ENCODE measurements at regions not wholly inside any gene's neighbourhood (a gene's known extent, or its start where the extent isn't known, plus 50 kb on each side); places are given as distances from the start of the nearest gene placed in this dataset.

DNA sequence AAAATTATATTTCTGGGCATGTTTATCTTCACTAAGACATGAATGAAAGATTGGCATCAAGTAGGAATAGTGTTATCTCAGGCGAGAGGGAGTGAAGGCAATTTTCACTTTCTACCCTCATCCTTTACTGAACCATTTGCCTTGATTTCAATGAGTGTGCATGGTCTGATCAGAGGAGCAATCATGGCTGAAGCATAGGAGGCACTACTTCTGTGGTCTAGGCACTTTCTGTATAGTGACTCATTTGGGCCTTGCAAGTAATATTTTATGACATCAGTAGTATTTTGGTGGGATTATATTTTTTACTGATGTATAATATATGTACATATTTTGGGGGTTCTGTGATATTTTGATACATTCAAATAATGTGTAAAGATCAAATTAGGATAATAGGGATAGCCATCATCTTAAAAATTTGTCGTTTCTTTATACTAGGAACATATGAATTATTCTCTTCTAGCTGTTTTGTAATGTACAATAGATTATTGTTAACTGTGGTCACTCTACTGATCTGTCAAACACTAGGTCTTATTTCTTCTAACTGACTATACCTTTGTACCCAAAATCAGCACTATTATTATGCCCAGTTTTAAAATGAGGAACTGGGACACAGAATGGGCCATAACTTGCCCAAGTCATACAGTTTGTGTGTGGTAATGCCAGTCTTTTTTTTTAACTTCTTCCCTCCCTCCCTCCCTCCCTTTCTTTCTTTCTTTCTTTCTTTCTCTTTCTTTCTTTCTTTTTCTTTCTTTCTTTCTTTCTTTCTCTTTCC lies 101.9 kb downstream of the RAB11FIP2 start:
- Histone ChIP-seq H2AFZ (ENCODE audit: insufficient read depth, low read depth, low read length, poor library complexity, severe bottlenecking) (no peak overlapping the region), H3K79me2 (ENCODE audit: insufficient read depth, low read length) (no peaks in the 10 kb centered on the region), H3K4me2 (replicated peaks; ENCODE audit: extremely low read depth, low read length, poor library complexity, severe bottlenecking) (no peak overlapping the region), H3K36me3 (replicated peaks in 1 of 2; ENCODE audit: control insufficient read depth in 1 of 2, insufficient read depth in 2 of 2, low read length in 2 of 2) (no peaks in the 10 kb centered on the region), H3K27ac (ENCODE audit: low read depth in 1 of 2, low read length in 2 of 2) (no peak overlapping the region), H3K4me3 (replicated peaks in 1 of 3; ENCODE audit: low read depth in 2 of 3, low read length in 3 of 3) (no peak overlapping the region), H3K4me1 (ENCODE audit: control insufficient read depth in 1 of 2, insufficient read depth in 2 of 2, low read length in 2 of 2) (no peaks in the 10 kb centered on the region), H3K9me3 (replicated peaks in 1 of 2; ENCODE audit: control insufficient read depth in 1 of 2, insufficient read depth in 1 of 2, low read length in 2 of 2) (no peaks in the 10 kb centered on the region), H4K20me1 (ENCODE audit: insufficient read depth, low read length) (no peaks in the 10 kb centered on the region), H3K9ac (ENCODE audit: insufficient read depth, low read length, poor library complexity, severe bottlenecking) (no peak overlapping the region), H3K27me3 (ENCODE audit: control insufficient read depth in 2 of 2, insufficient read depth in 2 of 2, low read length in 2 of 2) (no peaks in the 10 kb centered on the region)
- H3K4me1 Mint-ChIP-seq = no peaks in the 10 kb centered on the region
- H3K9me3 Mint-ChIP-seq = peaks cover 0 to 5% (median 0%) of the 10 kb centered on the region in 7 donors
- H3K36me3 Mint-ChIP-seq = no peaks in the 10 kb centered on the region
- intact Hi-C loops (cut with micrococcal nuclease) = no loop called here
- no CpG with 5 or more reads among the region's 2 CpGs for WGBS (ENCODE audit: insufficient coverage)
- no peak for DNase-seq
- H3K4me3 Mint-ChIP-seq = no peak overlapping the region
- TF ChIP-seq, protein P1, sequence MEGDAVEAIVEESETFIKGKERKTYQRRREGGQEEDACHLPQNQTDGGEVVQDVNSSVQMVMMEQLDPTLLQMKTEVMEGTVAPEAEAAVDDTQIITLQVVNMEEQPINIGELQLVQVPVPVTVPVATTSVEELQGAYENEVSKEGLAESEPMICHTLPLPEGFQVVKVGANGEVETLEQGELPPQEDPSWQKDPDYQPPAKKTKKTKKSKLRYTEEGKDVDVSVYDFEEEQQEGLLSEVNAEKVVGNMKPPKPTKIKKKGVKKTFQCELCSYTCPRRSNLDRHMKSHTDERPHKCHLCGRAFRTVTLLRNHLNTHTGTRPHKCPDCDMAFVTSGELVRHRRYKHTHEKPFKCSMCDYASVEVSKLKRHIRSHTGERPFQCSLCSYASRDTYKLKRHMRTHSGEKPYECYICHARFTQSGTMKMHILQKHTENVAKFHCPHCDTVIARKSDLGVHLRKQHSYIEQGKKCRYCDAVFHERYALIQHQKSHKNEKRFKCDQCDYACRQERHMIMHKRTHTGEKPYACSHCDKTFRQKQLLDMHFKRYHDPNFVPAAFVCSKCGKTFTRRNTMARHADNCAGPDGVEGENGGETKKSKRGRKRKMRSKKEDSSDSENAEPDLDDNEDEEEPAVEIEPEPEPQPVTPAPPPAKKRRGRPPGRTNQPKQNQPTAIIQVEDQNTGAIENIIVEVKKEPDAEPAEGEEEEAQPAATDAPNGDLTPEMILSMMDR (IDR thresholded peaks at IDR 0.05) = no peak
- H3K27me3 Mint-ChIP-seq (ENCODE audit: low read depth in 3 of 3) = peaks cover 1 to 9% (median 3%) of the 10 kb centered on the region in 3 donors
- H3K27ac Mint-ChIP-seq = no peak overlapping the region

DNA sequence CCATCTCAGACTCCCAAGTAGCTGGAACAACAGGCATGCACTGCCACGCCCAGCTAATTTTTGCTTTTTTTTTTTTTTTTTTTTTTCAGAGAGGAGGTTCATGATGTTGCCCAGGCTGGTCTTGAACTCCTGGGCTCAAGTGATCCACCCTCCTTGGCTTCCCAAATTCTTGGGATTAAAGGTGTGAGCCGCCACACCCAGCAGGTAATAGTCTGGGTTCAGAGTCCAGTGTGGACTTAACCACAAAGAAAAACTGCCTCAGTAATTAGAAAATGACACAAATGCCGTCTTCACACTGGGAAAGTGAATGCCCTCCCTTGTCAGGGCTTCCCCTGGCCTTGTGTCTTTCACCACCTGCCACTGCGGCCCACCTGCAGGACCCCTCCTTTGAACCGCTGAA lies 101.1 kb downstream of the RAB11FIP2 start:
- Histone ChIP-seq H3K4me3 (replicated peaks in 1 of 3; ENCODE audit: low read depth in 2 of 3, low read length in 3 of 3) (no peak overlapping the region), H3K9me3 (replicated peaks in 1 of 2; ENCODE audit: control insufficient read depth in 1 of 2, insufficient read depth in 1 of 2, low read length in 2 of 2) (no peaks in the 10 kb centered on the region), H3K4me2 (replicated peaks; ENCODE audit: extremely low read depth, low read length, poor library complexity, severe bottlenecking) (no peak overlapping the region), H3K27ac (ENCODE audit: low read depth in 1 of 2, low read length in 2 of 2) (no peak overlapping the region), H3K9ac (ENCODE audit: insufficient read depth, low read length, poor library complexity, severe bottlenecking) (no peak overlapping the region), H3K27me3 (ENCODE audit: control insufficient read depth in 2 of 2, insufficient read depth in 2 of 2, low read length in 2 of 2) (no peaks in the 10 kb centered on the region), H4K20me1 (ENCODE audit: insufficient read depth, low read length) (no peaks in the 10 kb centered on the region), H3K4me1 (ENCODE audit: control insufficient read depth in 1 of 2, insufficient read depth in 2 of 2, low read length in 2 of 2) (no peaks in the 10 kb centered on the region), H3K36me3 (replicated peaks in 1 of 2; ENCODE audit: control insufficient read depth in 1 of 2, insufficient read depth in 2 of 2, low read length in 2 of 2) (no peaks in the 10 kb centered on the region), H3K79me2 (ENCODE audit: insufficient read depth, low read length) (no peaks in the 10 kb centered on the region), H2AFZ (ENCODE audit: insufficient read depth, low read depth, low read length, poor library complexity, severe bottlenecking) (no peak overlapping the region)
- intact Hi-C loops (cut with micrococcal nuclease) = no loop called here
- peaks cover 0 to 5% (median 0%) of the 10 kb centered on the region in 7 donors for H3K9me3 Mint-ChIP-seq
- peaks cover 1 to 9% (median 3%) of the 10 kb centered on the region in 3 donors for H3K27me3 Mint-ChIP-seq (ENCODE audit: low read depth in 3 of 3)
- no peaks in the 10 kb centered on the region for H3K4me1 Mint-ChIP-seq
- TF ChIP-seq, protein P1 (IDR thresholded peaks at IDR 0.05) = no peak
- WGBS (ENCODE audit: insufficient coverage) = 84% methylated on average over 2 of the region's 5 CpGs
- no peak for DNase-seq
- no peak overlapping the region for H3K27ac Mint-ChIP-seq
- H3K36me3 Mint-ChIP-seq = no peaks in the 10 kb centered on the region
- H3K4me3 Mint-ChIP-seq = no peak overlapping the region

Data from CD14-positive monocyte (primary cell).